GM13977 (cell line): ENCODE measurements at regions not wholly inside any gene's neighbourhood (a gene's known extent, or its start where the extent isn't known, plus 50 kb on each side); places are given as distances from the start of the nearest gene placed in this dataset.

ENCODE experiments used
- DNase-seq: peaks from one replicate; pipeline ENCODE4 v3.0.0; 2012; ENCODE audit warnings: low spot score
- in situ Hi-C: fragments of 300-500 bp; cut with MboI; formaldehyde crosslinking; loops from one replicate; pipeline ENCODE4 v1.12.0; 2022; ENCODE audit warnings: low sequenced_read_pairs, low pct_unique_long_range_greater_than_20kb, mixed read lengths, inconsistent platforms; ENCODE audit not compliant: unreplicated experiment
- TF ChIP-seq, protein P1 (sequence below): IDR thresholded peaks from 2 replicates; pipeline ENCODE4 v1.5.1; 2012; ENCODE audit warnings: mild to moderate bottlenecking, control low read depth; ENCODE audit not compliant: insufficient read depth; ENCODE audit errors: extremely low read depth, missing control alignments

DNA sequence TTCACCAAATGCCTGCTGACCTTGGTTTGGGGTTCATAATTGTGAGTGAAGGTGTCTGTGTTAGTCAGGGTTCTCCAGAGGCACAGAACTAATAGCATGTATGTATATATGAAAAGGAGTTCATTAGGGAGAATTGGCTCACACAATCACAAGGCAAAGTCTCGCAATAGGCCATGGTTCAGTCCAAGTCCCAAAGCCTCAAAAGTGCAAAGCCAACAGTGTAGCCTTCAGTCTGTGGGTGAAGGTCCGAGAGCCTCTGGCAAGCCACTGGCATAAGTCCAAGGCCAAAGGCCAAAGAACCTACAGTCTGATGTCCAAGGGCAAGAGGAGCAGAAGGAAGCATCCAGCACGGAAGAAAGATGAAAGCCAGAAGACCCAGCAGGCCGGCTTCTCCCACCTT, 257.6 kb upstream of the SHH start:
- TF ChIP-seq, protein P1, sequence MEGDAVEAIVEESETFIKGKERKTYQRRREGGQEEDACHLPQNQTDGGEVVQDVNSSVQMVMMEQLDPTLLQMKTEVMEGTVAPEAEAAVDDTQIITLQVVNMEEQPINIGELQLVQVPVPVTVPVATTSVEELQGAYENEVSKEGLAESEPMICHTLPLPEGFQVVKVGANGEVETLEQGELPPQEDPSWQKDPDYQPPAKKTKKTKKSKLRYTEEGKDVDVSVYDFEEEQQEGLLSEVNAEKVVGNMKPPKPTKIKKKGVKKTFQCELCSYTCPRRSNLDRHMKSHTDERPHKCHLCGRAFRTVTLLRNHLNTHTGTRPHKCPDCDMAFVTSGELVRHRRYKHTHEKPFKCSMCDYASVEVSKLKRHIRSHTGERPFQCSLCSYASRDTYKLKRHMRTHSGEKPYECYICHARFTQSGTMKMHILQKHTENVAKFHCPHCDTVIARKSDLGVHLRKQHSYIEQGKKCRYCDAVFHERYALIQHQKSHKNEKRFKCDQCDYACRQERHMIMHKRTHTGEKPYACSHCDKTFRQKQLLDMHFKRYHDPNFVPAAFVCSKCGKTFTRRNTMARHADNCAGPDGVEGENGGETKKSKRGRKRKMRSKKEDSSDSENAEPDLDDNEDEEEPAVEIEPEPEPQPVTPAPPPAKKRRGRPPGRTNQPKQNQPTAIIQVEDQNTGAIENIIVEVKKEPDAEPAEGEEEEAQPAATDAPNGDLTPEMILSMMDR = no peak
- in situ Hi-C loops = no loop called here
- DNase-seq = no peak

DNA sequence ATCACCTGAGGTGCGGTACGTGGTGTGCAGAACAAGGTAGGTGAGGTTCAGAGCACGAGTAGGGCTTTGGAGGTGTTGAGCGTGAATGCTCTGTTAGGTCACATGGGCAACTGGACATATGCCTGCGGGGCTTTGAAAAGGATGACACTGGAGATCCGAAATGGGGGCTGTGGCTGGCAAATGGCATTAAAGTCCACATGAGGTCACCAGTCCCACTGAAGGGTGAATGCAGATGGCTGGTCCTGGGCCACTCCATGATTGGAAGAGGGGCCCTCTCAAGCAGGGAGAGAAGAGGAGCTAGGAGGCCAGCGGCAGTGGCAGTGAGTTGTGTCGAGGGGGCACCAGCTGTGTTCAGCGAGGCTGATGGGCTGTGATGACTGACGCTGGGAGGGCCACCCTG, 254.9 kb upstream of the SHH start:
- no peak for DNase-seq
- TF ChIP-seq, protein P1 = no peak
- in situ Hi-C loops = no loop called here

DNA sequence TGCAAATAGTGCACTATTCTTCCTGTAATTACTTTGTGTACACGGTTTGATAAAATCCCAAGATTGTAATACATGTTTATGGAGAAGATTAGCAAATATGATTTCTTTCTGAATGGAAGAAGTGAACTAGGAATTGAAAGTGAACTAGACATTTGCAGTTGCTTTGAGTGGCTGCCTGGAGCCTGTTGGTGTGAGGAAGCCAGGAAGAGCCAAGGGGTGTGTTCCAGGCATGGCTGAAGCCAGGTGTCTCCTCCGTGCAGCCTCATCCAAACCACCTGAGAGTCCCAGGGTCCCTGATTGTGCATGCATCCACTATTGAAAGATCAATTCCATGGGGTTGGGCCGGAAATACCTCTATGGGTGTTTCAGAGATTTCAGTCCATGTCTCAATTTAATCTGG, 253.1 kb upstream of the SHH start:
- no peak for DNase-seq
- in situ Hi-C loops = no loop called here
- TF ChIP-seq, protein P1 = no peak

DNA sequence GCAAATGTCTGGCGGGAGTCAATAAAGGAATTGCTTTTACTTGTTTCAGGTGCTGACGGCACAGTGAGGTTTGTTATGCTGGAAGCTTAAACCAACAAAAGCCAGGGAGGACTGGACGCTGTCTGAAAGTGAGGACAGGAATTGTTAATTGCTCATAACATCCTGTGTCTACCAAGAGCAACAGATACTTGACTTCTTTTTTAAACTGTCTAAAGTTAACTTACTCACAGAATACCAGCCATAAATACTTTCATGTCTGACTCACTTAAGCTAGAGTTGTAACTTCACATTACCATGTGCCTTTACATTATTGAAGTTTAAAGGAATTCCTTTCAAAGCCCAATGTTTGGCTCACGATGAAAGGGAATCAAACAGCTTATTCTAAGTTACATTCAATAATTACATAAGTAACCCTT, 252.7 kb upstream of the SHH start:
- in situ Hi-C loops = no loop called here
- DNase-seq = no peak
- TF ChIP-seq, protein P1 = no peak

DNA sequence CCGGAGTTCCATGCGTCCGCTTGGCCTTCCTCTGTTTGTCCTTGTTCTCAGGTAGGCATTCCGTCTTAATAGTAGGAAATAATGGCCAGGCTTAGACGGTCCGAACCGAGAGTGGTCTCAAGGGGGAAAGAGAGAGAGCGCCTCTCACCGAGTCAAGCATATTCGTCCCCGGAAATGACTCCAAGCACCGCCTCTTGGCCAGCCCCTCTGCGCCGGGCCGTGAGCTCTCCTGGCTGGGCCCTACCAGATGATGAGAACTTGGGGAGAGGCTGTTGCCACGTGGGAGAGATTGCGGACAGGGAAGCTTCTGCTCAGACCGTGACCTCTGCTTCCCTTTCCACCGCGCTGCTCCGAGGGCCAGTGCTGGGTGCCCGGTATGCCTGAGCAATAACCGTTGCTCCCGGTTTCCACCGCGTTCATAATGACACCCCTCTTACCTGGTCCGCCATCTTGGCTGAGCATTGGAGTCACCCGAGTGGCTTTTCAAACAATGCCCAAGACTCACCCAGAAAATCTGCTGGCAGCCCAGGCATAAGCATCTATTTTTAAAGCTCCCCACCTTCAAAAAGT, 251.1 kb upstream of the SHH start:
- no peak for DNase-seq
- in situ Hi-C loops = no loop called here
- TF ChIP-seq, protein P1 = no peak

DNA sequence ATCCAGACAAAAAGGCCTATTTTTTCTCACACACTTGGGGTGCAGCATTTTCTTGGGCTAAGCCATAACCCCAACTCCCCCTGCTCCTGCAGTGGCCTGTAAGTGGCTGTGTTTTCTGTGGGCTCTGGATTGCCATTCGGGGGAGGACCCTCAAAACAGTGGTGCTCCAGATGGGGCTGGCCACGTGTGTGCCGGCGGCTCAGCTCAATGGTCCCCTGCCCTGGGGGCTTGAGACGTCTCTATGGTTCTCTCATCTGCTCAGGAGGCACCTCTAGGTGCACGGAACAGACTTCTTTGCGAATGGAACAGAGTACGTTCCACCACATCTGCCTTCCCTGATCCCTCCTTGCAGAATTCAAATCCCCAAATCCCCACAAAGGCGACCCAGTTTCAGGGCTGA, 250.0 kb upstream of the SHH start:
- in situ Hi-C loops = no loop called here
- TF ChIP-seq, protein P1 = no peak
- no peak for DNase-seq

DNA sequence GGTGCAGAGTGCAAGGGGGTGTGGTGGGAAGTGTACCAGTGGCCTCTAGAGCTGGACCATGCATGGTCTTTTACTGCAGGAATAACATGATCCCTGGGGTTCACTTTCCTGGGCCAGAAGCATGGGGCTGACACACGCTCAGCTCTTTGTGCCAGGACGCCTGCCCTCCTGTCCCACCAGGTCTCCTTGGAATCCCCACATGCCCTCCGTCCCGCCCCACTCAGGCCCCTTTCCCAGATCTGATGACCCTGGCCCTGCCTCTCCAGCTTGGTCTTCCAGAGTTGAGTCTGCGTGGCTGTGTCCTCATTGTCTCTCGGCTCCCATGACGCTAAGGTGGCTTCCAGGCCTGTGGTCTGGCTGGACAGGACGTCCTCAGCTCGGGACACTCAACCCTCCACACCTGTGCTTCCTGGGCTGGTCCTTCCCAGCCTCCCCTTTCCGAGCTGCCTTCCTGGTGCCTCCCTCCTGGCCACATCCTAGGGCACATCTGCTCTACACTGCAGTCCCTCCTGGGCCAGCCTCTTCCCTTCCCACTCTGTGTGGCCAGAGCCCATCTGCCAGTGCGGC, 249.5 kb upstream of the SHH start:
- no peak for DNase-seq
- TF ChIP-seq, protein P1 = no peak
- in situ Hi-C loops = no loop called here
